ENCODE measurements at regions not wholly inside any gene's neighbourhood (a gene's known extent, or its start where the extent isn't known, plus 50 kb on each side); places are given as distances from the start of the nearest gene placed in this dataset.

GRCh38 chr9:30977965-30978364 lies 1406.5 kb upstream of the ACO1 start:
- TF ChIP-seq CTCF (conservative IDR thresholded peaks at IDR 0.05 in 1 of 2, IDR thresholded peaks at IDR 0.05 in 1 of 2; ENCODE audit: extremely low read depth in 1 of 2, insufficient read depth in 1 of 2, low read depth in 1 of 2, low read length in 2 of 2) (no peak), EZH2 (IDR thresholded peaks at IDR 0.05; ENCODE audit: borderline replicate concordance, low read length) (no peak)

All from mammary epithelial cell (primary cell).